Caco-2 (cell line): ENCODE measurements at regions not wholly inside any gene's neighbourhood (a gene's known extent, or its start where the extent isn't known, plus 50 kb on each side); places are given as distances from the start of the nearest gene placed in this dataset.

Source experiments
- BruUV-seq: library from RNA; stranded (reverse); fragments of 400-500 nt; replicated peaks from 2 replicates; lab custom pipeline; 2021; lab: Mats Ljungman, UMichigan
- CTCF ChIA-PET: fragments of 300-600 bp; sonication (Branson Sonifier 250); formaldehyde crosslinking; loops from one replicate; lab custom pipeline; 2022; ENCODE audit warnings: antibody characterized with exemption; lab: Charles Lee
- POLR2A ChIA-PET: fragments of 300-600 bp; sonication (Branson Sonifier 250); formaldehyde crosslinking; loops from one replicate; lab custom pipeline; 2022; ENCODE audit warnings: antibody characterized with exemption; lab: Charles Lee
- DNase-seq, 2 experiments: peaks; one replicate each; pipeline versions ENCODE4 v3.0.0 to v3.0.0-alpha.2; 2020 to 2022
- H3K27me3 ChIP-seq: replicated peaks from 2 replicates; pipeline ENCODE4 v1.6.0; 2011; ENCODE audit warnings: low read length; ENCODE audit not compliant: control insufficient read depth, insufficient read depth
- H3K36me3 ChIP-seq: 2 replicates; pipeline ENCODE4 v1.5.1; 2011; ENCODE audit warnings: low read length; ENCODE audit not compliant: control insufficient read depth, insufficient read depth
- H3K4me1 ChIP-seq: fragments of 250-450 bp; sonication (Bioruptor Pico); 2 replicates; pipeline ENCODE4 v1.5.1; 2020; ENCODE audit warnings: mild to moderate bottlenecking
- H3K4me3 ChIP-seq: 2 replicates; pipeline ENCODE4 v1.5.1; 2011; ENCODE audit warnings: low read depth, mild to moderate bottlenecking, control low read depth, low read length
- H3K9me3 ChIP-seq: fragments of 250-450 bp; sonication (Bioruptor Pico); 2 replicates; pipeline ENCODE4 v1.5.1; 2020; ENCODE audit warnings: mild to moderate bottlenecking, moderate library complexity
- H3K27ac Mint-ChIP-seq: one replicate; pipeline ENCODE4 v1.8.0; 2022; ENCODE audit warnings: mixed read lengths; ENCODE audit not compliant: unreplicated experiment
- H3K27me3 Mint-ChIP-seq: one replicate; pipeline ENCODE4 v1.8.0; 2022; ENCODE audit warnings: mixed read lengths; ENCODE audit not compliant: insufficient read depth, unreplicated experiment
- H3K36me3 Mint-ChIP-seq: one replicate; pipeline ENCODE4 v1.8.0; 2022; ENCODE audit warnings: mild to moderate bottlenecking, mixed read lengths; ENCODE audit not compliant: insufficient read depth, unreplicated experiment
- H3K4me1 Mint-ChIP-seq: one replicate; pipeline ENCODE4 v1.8.0; 2022; ENCODE audit warnings: low read depth, mixed read lengths; ENCODE audit not compliant: unreplicated experiment
- H3K4me3 Mint-ChIP-seq: one replicate; pipeline ENCODE4 v1.8.0; 2022; ENCODE audit warnings: mild to moderate bottlenecking, moderate library complexity, mixed read lengths; ENCODE audit not compliant: unreplicated experiment
- H3K9me3 Mint-ChIP-seq: one replicate; pipeline ENCODE4 v1.8.0; 2022; ENCODE audit warnings: mixed read lengths; ENCODE audit not compliant: unreplicated experiment
- intact Hi-C: fragments of 100-400 bp; cut with micrococcal nuclease; formaldehyde crosslinking; loops from one replicate; pipeline ENCODE4 v1.10.0; 2022; ENCODE audit not compliant: unreplicated experiment
- TF ChIP-seq, protein P1 (sequence below), 2 experiments: fragments of 200-600 bp in 1 of 2; IDR thresholded peaks; 1 replicate in 1 of 2; 2 replicates in 1 of 2; pipeline versions ENCODE4 v1.5.1 to v1.8.0; 2011 to 2022; ENCODE audit warnings: antibody characterized with exemption in 1 of 2, control low read depth in 1 of 2, inconsistent platforms in 1 of 2, low read depth in 1 of 2, low read length in 1 of 2, mild to moderate bottlenecking in 1 of 2, moderate library complexity in 1 of 2; ENCODE audit not compliant: insufficient read depth in 1 of 2, severe bottlenecking in 1 of 2, unreplicated experiment in 1 of 2

DNA sequence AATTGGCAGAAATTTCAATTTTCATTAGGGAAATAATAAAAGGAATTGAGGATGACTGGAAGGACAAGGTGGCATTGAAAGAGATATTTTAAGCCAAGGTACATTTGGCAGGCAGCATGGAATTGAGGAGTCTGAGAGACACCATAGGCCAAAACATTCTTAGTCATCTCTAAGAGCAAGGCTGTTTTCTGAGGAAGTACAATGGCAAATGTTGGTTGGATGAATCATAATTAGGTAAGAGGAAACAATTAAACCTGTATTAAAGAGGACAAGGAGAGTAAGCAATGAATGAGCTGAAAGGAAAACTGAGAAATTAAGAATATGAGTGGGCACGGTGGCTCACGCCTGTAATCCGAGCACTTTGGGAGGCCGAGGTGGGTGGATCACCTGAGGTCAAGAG lies 86.3 kb downstream of the MRPL32 start:
- CTCF ChIA-PET, result no interaction called here

DNA sequence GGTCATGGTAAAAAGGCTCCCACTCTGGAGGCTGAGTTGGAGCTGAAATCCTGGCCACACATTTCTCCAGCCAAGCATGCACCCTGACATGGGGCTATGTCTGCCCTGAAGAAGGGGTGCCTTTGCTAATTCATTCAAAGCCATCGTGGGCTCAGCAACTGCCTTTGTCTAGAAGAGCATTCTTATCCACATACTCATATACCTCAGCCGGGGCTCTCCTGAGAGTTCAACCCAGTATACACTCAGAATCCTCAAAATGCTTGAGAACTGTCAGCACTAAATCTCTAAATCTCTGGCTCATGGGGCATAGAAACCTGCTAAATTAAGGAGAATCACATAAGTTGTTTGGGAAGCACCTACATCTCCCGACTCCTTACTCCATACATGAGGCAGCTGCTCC lies 89.3 kb downstream of the MRPL32 start:
- Mint-ChIP-seq H3K36me3 (no peaks in the 10 kb centered on the region), H3K27ac (no peak overlapping the region), H3K9me3 (no peaks in the 10 kb centered on the region), H3K4me3 (no peak overlapping the region), H3K4me1 (no peaks in the 10 kb centered on the region), H3K27me3 (peaks cover 38% of the 10 kb centered on the region)
- Histone ChIP-seq H3K9me3 (no peaks in the 10 kb centered on the region), H3K4me1 (no peaks in the 10 kb centered on the region), H3K4me3 (no peak overlapping the region), H3K27me3 (peaks cover 2% of the 10 kb centered on the region; the same call in 1 of the 2 replicates), H3K36me3 (no peaks in the 10 kb centered on the region)
- no TSS peak for BruUV-seq
- intact Hi-C loops, result no loop called here
- DNase-seq, result no peak
- POLR2A ChIA-PET, result no interaction called here
- CTCF ChIA-PET, result no interaction called here
- TF ChIP-seq, protein P1, sequence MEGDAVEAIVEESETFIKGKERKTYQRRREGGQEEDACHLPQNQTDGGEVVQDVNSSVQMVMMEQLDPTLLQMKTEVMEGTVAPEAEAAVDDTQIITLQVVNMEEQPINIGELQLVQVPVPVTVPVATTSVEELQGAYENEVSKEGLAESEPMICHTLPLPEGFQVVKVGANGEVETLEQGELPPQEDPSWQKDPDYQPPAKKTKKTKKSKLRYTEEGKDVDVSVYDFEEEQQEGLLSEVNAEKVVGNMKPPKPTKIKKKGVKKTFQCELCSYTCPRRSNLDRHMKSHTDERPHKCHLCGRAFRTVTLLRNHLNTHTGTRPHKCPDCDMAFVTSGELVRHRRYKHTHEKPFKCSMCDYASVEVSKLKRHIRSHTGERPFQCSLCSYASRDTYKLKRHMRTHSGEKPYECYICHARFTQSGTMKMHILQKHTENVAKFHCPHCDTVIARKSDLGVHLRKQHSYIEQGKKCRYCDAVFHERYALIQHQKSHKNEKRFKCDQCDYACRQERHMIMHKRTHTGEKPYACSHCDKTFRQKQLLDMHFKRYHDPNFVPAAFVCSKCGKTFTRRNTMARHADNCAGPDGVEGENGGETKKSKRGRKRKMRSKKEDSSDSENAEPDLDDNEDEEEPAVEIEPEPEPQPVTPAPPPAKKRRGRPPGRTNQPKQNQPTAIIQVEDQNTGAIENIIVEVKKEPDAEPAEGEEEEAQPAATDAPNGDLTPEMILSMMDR (IDR thresholded peaks at IDR 0.05; ENCODE audit: insufficient read depth in 1 of 2, low read depth in 1 of 2, low read length in 1 of 2, severe bottlenecking in 1 of 2, unreplicated experiment in 1 of 2), result no peak

More for the DNA sequence above, 86.3 kb downstream of the MRPL32 start:
- no peak for DNase-seq
- no peak overlapping the region for H3K4me3 Mint-ChIP-seq
- H3K27me3 Mint-ChIP-seq, result peaks cover 45% of the 10 kb centered on the region
- Histone ChIP-seq H3K9me3 (no peaks in the 10 kb centered on the region), H3K4me3 (no peak overlapping the region), H3K27me3 (peaks cover 2% of the 10 kb centered on the region; the same call in 1 of the 2 replicates), H3K4me1 (no peaks in the 10 kb centered on the region), H3K36me3 (no peaks in the 10 kb centered on the region)
- H3K36me3 Mint-ChIP-seq, result no peaks in the 10 kb centered on the region
- intact Hi-C loops, result no loop called here
- no peaks in the 10 kb centered on the region for H3K9me3 Mint-ChIP-seq
- POLR2A ChIA-PET, result interaction anchor here (0.6 kb wide), 1 partner anchor 19 kb away, joined by 3 read pairs; no protein-coding TSS in a partner anchor
- no peak overlapping the region for H3K27ac Mint-ChIP-seq
- TF ChIP-seq, protein P1 (IDR thresholded peaks at IDR 0.05; ENCODE audit: insufficient read depth in 1 of 2, low read depth in 1 of 2, low read length in 1 of 2, severe bottlenecking in 1 of 2, unreplicated experiment in 1 of 2), result no peak
- no TSS peak for BruUV-seq
- no peaks in the 10 kb centered on the region for H3K4me1 Mint-ChIP-seq

DNA sequence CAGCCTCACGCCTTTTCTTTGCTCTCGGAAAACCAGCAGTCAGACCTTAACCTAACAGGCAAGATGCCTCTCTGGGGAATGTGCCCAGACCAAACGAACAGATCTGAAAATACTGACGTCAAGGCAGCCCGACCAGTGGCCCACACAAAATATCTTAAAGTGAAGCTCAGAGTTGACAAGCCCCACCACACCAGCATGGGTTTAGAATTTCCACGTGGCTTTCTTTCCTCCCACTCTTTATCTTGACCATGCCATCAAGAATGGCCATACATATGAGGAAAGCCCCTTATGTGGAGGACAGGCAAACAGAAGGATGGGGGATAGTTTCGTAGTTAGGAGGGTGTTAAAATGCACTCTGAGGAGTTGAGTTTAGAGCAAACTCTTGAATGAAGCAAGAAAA lies 89.8 kb downstream of the MRPL32 start:
- no TSS peak for BruUV-seq
- peaks cover 2% of the 10 kb centered on the region; the same call in 1 of the 2 replicates for H3K27me3 ChIP-seq
- POLR2A ChIA-PET, result no interaction called here
- no peak overlapping the region for H3K4me3 ChIP-seq
- Mint-ChIP-seq H3K36me3 (no peaks in the 10 kb centered on the region), H3K9me3 (no peaks in the 10 kb centered on the region), H3K27me3 (peaks cover 33% of the 10 kb centered on the region), H3K27ac (no peak overlapping the region), H3K4me3 (no peak overlapping the region), H3K4me1 (no peaks in the 10 kb centered on the region)
- H3K36me3 ChIP-seq, result no peaks in the 10 kb centered on the region
- no peaks in the 10 kb centered on the region for H3K9me3 ChIP-seq
- CTCF ChIA-PET, result no interaction called here
- TF ChIP-seq, protein P1 (IDR thresholded peaks at IDR 0.05; ENCODE audit: insufficient read depth in 1 of 2, low read depth in 1 of 2, low read length in 1 of 2, severe bottlenecking in 1 of 2, unreplicated experiment in 1 of 2), result no peak
- DNase-seq, result no peak
- intact Hi-C loops, result no loop called here
- no peaks in the 10 kb centered on the region for H3K4me1 ChIP-seq
